Ishikawa (cell line): ENCODE measurements at regions not wholly inside any gene's neighbourhood (a gene's known extent, or its start where the extent isn't known, plus 50 kb on each side); places are given as distances from the start of the nearest gene placed in this dataset.

Source experiments
- CREB1 ChIP-seq: IDR thresholded peaks from 2 replicates; pipeline ENCODE4 v1.6.1; 2012; ENCODE audit warnings: low read depth
- USF1 ChIP-seq: IDR thresholded peaks from 2 replicates; pipeline ENCODE4 v1.6.1; 2012

DNA sequence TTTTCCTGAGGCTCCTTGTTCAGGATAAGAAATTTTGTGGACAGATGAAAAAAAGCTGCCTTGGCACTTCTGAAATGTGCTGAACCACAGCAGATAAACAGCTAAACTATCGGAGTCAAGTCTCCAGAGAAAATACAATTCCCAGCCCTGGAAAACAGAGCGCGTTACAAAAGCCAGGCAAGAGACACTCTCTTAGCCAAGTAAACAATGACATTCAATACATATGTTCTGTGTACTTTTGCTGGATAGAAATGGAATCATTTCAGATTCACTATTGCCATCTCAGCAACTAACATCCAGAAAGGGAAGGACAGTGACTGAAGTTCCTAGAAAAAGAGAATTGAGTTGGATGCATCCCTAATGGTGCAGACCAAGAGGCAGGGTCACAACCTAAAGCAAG is 196.8 kb upstream of the NRSN1 start:
- TF ChIP-seq USF1 (no peak), CREB1 (no peak)
